ENCODE measurements at regions not wholly inside any gene's neighbourhood (a gene's known extent, or its start where the extent isn't known, plus 50 kb on each side); places are given as distances from the start of the nearest gene placed in this dataset.

DNA sequence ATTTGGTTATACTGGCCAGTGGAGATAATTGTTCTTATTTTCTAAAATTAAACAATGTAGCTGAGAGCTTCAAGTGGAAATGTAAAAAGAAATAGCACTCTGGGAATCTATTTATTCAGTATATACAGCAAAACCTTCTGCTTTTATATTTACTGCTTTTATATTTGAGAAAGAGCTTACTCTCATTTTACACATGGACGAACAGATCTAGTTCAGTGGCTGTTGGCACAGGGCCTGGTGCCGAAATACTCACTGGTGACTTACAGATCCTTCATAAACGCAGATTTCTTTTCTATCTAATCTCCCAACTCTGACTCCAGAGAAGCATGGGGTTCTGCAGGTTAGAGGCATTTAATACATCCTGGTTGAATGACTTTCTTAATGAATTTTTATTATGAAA lies 266.2 kb downstream of the ASXL3 start:
- no peak for DNase-seq (ENCODE audit: low read depth)
- TF ChIP-seq, protein P1, sequence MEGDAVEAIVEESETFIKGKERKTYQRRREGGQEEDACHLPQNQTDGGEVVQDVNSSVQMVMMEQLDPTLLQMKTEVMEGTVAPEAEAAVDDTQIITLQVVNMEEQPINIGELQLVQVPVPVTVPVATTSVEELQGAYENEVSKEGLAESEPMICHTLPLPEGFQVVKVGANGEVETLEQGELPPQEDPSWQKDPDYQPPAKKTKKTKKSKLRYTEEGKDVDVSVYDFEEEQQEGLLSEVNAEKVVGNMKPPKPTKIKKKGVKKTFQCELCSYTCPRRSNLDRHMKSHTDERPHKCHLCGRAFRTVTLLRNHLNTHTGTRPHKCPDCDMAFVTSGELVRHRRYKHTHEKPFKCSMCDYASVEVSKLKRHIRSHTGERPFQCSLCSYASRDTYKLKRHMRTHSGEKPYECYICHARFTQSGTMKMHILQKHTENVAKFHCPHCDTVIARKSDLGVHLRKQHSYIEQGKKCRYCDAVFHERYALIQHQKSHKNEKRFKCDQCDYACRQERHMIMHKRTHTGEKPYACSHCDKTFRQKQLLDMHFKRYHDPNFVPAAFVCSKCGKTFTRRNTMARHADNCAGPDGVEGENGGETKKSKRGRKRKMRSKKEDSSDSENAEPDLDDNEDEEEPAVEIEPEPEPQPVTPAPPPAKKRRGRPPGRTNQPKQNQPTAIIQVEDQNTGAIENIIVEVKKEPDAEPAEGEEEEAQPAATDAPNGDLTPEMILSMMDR (conservative IDR thresholded peaks at IDR 0.05; ENCODE audit: low read depth, low read length), result no peak
- H3K4me3 ChIP-seq (ENCODE audit: low read depth, low read length), result no peak overlapping the region

DNA sequence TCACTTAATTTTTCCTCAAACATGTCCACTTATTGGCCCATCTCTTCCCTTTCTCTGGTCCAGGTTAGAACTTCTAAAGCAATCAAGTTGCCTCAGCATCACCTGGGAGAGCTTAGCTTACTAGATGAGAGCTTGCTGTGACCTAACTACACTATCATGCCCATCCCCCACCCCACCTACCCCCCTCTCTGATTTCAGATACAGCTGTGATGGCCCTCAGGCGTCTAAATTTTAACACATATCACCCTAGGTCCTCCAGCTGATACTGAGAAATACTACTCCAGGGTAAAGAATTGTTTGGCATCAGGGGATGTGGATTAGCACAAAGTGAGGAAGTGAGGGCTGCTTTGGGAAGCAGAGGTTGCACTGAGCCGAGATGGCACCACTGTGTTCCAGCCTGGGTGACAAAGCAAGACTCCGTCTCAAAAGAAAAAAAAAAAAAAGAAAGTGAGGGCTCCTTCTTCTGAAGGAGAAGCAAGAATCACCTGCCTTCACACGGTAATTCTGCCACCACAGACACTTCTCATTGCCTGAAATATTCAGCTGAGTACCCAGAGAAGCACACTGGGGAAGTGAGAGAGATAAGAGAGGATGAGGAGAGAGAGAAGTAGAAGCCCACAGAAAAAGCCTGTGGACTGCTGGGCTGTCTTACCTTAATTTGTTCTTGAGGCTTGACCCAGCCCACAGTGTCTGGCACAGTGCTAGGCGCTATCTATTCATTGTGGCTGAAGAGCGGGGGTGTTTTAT lies 263.4 kb downstream of the ASXL3 start:
- TF ChIP-seq, protein P1 (conservative IDR thresholded peaks at IDR 0.05; ENCODE audit: low read depth, low read length), result no peak
- no peak overlapping the region for H3K4me3 ChIP-seq (ENCODE audit: low read depth, low read length)
- no peak for DNase-seq (ENCODE audit: low read depth)

DNA sequence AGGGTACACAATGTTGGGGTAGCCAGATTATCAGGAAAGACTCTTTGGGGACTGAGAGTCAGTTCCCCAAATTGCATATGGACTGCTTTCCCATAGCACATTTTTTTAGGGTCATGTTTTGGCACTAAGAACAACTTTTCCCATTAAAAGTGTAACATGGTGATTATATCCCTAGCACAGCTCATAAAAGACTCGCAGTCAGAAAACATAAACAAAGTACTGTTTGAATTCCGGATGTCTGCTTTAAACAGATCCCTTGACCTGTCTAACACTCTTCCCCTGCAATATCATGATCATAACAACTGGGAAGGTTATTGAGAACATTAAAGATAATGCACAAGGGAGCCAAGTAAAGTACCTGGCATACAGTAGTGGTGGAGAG lies 262.2 kb downstream of the ASXL3 start:
- H3K4me3 ChIP-seq (ENCODE audit: low read depth, low read length), result no peak overlapping the region
- no peak for DNase-seq (ENCODE audit: low read depth)
- TF ChIP-seq, protein P1 (conservative IDR thresholded peaks at IDR 0.05; ENCODE audit: low read depth, low read length), result no peak

DNA sequence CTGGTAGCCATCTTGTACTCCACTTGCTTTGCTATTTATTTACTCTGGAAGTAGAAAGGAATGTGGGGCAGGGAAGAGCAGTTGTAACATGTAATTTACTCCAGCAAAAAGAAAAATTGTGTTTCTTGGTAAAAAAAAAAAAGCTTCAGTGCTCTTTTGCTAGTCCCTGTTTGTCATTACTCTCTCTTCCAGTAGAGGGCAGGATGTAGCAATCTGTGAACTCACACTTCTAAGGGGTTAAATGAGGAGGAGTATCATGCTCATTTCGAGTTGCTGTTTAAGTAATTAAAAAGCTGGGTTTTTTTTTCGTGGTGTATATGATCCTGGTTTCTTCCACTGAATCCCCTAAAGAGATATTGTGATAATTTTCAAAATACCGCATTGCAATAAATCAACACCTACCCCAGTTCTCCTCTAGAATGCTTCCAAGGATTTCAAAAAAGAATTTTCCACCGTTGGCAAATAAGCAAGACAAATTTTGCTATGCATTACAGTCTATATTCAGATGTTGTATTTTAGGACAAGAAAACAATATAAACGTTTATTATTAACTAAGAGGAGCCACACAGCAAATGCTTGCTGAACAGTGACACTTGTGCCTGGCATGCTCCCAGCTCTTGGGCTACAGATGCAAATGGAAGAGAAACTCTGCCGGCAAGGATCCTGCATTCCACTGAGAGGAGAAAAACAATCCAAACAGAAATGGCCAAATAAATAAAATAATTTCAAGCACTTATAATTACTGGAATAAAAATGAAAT lies 261.6 kb downstream of the ASXL3 start:
- peak; percentile 77 for DNase-seq (ENCODE audit: low read depth)
- TF ChIP-seq, protein P1 (conservative IDR thresholded peaks at IDR 0.05; ENCODE audit: low read depth, low read length), result peak; percentile 77
- H3K4me3 ChIP-seq (ENCODE audit: low read depth, low read length), result no peak overlapping the region

DNA sequence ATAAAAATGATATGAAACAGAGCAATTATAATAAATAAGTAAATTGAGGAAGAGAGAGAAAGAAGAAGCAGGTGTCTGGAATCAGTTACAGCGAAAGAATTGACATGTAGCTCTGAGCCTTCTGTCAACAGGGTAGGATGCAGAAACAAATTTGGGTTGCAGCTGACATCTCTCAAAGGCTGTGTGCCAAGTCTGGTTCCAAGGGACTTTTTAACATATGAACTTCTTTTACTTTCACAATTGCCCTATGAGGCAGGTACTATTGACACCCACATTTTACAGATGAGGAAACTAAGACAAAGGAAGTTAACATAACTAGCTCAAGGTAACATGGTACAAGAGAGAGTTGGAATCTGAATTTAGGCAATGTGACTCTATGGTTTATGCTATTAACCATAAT lies 260.0 kb downstream of the ASXL3 start:
- no peak overlapping the region for H3K4me3 ChIP-seq (ENCODE audit: low read depth, low read length)
- TF ChIP-seq, protein P1 (conservative IDR thresholded peaks at IDR 0.05; ENCODE audit: low read depth, low read length), result no peak
- DNase-seq (ENCODE audit: low read depth), result no peak

DNA sequence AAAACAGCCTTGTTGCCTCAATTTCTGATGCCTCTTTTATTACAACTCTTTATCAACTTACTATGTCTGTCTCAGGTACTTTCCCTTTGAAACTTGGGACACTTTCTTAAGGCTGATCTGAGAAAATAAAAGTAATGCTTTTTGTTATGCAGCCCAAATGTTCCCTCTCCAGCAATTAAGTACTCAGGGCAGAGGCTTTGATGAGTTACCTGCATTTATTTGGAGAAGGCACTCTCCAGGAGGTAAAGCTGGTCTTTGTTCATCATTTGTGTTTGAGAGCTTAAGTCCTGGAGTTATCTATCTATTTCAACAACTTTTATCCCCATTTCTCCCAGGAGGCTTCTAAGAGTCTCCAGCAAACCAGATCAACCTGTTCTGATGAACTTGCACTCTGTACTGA lies 259.2 kb downstream of the ASXL3 start:
- no peak for DNase-seq (ENCODE audit: low read depth)
- H3K4me3 ChIP-seq (ENCODE audit: low read depth, low read length), result no peak overlapping the region
- TF ChIP-seq, protein P1 (conservative IDR thresholded peaks at IDR 0.05; ENCODE audit: low read depth, low read length), result no peak
